Lower lobe of right lung (tissue), 2 donors: ENCODE measurements at regions not wholly inside any gene's neighbourhood (a gene's known extent, or its start where the extent isn't known, plus 50 kb on each side); places are given as distances from the start of the nearest gene placed in this dataset.

Experiments used
- ATAC-seq, 2 donors: fragments of 200-7000 bp; cut with Tn5 transposase; one replicate each; pipeline ENCODE4 v1.9.1; 2020 to 2022; ENCODE audit warnings: mild to moderate bottlenecking in 2 of 2, moderate library complexity in 2 of 2
- DNase-seq: peaks from one replicate; pipeline ENCODE4 v3.0.0-alpha.2; 2020
- H3K27ac ChIP-seq: fragments of 200-600 bp; one replicate; pipeline ENCODE4 v1.8.0; 2022
- H3K27me3 ChIP-seq: fragments of 200-600 bp; one replicate; pipeline ENCODE4 v1.8.0; 2022; ENCODE audit warnings: low read depth
- H3K36me3 ChIP-seq: fragments of 200-600 bp; one replicate; pipeline ENCODE4 v1.8.0; 2022; ENCODE audit warnings: mild to moderate bottlenecking
- H3K4me1 ChIP-seq: fragments of 200-600 bp; one replicate; pipeline ENCODE4 v1.8.0; 2022
- H3K4me3 ChIP-seq: fragments of 200-600 bp; one replicate; pipeline ENCODE4 v1.8.0; 2022; ENCODE audit warnings: mild to moderate bottlenecking
- H3K9me3 ChIP-seq: fragments of 200-600 bp; one replicate; pipeline ENCODE4 v1.8.0; 2022
- intact Hi-C: fragments of 100-400 bp; cut with DNase I; formaldehyde crosslinking; loops from one replicate; pipeline ENCODE4 v1.11.0; 2022
- TF ChIP-seq, protein P1 (sequence below): fragments of 200-600 bp; IDR thresholded peaks from one replicate; pipeline ENCODE4 v1.8.0; 2022; ENCODE audit warnings: antibody characterized with exemption, mild to moderate bottlenecking
- donor health status: DM: no; HTN: yes; CAD: no; lungs with severe emphysema.

- Histone ChIP-seq H3K4me3 (no peak overlapping the region), H3K9me3 (no peaks in the 10 kb centered on the region), H3K27ac (no peak overlapping the region), H3K36me3 (no peaks in the 10 kb centered on the region), H3K27me3 (no peaks in the 10 kb centered on the region), H3K4me1 (no peaks in the 10 kb centered on the region)
- intact Hi-C loops: no loop called here
- TF ChIP-seq, protein P1, sequence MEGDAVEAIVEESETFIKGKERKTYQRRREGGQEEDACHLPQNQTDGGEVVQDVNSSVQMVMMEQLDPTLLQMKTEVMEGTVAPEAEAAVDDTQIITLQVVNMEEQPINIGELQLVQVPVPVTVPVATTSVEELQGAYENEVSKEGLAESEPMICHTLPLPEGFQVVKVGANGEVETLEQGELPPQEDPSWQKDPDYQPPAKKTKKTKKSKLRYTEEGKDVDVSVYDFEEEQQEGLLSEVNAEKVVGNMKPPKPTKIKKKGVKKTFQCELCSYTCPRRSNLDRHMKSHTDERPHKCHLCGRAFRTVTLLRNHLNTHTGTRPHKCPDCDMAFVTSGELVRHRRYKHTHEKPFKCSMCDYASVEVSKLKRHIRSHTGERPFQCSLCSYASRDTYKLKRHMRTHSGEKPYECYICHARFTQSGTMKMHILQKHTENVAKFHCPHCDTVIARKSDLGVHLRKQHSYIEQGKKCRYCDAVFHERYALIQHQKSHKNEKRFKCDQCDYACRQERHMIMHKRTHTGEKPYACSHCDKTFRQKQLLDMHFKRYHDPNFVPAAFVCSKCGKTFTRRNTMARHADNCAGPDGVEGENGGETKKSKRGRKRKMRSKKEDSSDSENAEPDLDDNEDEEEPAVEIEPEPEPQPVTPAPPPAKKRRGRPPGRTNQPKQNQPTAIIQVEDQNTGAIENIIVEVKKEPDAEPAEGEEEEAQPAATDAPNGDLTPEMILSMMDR: no peak
- DNase-seq (no peak), ATAC-seq (no peak)
These were observed 490.9 kb upstream of the TBL1XR1 start for GRCh38 chr3:177688152-177688551.

- Histone ChIP-seq H3K36me3 (no peaks in the 10 kb centered on the region), H3K27ac (no peak overlapping the region), H3K27me3 (no peaks in the 10 kb centered on the region), H3K4me3 (no peak overlapping the region), H3K9me3 (no peaks in the 10 kb centered on the region), H3K4me1 (no peaks in the 10 kb centered on the region)
- TF ChIP-seq, protein P1: no peak
- DNase-seq (no peak), ATAC-seq (no peak)
- intact Hi-C loops: no loop called here
These were observed 491.8 kb upstream of the TBL1XR1 start for GRCh38 chr3:177689077-177689476.

GRCh38 chr3:177689869-177690268 is 492.6 kb upstream of the TBL1XR1 start:
- no peak overlapping the region for H3K4me3 ChIP-seq
- ATAC-seq (no peak), DNase-seq (no peak)
- H3K27ac ChIP-seq: no peak overlapping the region
- H3K9me3 ChIP-seq: no peaks in the 10 kb centered on the region
- H3K4me1 ChIP-seq: no peaks in the 10 kb centered on the region
- no peaks in the 10 kb centered on the region for H3K27me3 ChIP-seq
- intact Hi-C loops: no loop called here
- no peaks in the 10 kb centered on the region for H3K36me3 ChIP-seq
- TF ChIP-seq, protein P1: no peak

GRCh38 chr3:177690306-177690705 is 493.0 kb upstream of the TBL1XR1 start:
- Histone ChIP-seq H3K9me3 (no peaks in the 10 kb centered on the region), H3K36me3 (no peaks in the 10 kb centered on the region), H3K27ac (no peak overlapping the region), H3K4me3 (no peak overlapping the region), H3K27me3 (no peaks in the 10 kb centered on the region), H3K4me1 (no peaks in the 10 kb centered on the region)
- TF ChIP-seq, protein P1: no peak
- intact Hi-C loops: no loop called here
- DNase-seq (no peak), ATAC-seq (no peak)

DNA sequence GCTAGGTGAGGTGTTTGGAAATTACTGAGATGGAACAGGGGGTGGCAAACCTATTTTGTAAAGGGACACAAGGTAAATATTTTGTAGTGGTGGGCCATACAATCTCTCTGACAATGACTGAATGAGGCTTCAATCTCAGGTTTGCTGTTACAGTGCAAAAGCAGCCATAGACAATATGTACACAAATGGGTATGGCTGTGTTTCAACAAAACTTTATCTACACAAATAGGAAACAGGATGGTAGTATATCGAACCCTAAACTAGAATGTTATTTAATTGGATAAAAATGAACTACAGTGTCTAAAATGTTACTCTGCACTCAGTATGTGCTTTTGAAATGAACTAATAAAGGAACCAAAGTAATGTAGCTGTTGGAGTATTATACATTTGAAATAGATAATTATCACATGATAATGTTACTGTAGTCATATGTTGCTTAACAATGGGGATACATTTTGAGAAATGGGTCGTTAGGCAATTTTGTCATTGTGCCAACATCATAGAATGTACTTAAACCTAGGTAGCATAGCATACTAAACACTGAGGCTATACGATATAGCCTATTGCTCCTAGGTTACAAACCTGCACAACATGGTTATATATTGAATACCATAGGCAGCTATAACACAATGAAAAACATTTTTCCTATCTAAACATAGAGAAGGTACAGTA is 495.2 kb upstream of the TBL1XR1 start:
- TF ChIP-seq, protein P1: no peak
- Histone ChIP-seq H3K4me1 (no peaks in the 10 kb centered on the region), H3K27ac (no peak overlapping the region), H3K9me3 (no peaks in the 10 kb centered on the region), H3K27me3 (no peaks in the 10 kb centered on the region), H3K4me3 (no peak overlapping the region), H3K36me3 (no peaks in the 10 kb centered on the region)
- ATAC-seq (no peak), DNase-seq (no peak)
- intact Hi-C loops: no loop called here
